ENCODE measurements at regions not wholly inside any gene's neighbourhood (a gene's known extent, or its start where the extent isn't known, plus 50 kb on each side); places are given as distances from the start of the nearest gene placed in this dataset.
"Not testable (repeated sequence)": the region's sequence is repeated elsewhere in the genome, so short reads cannot be mapped to it uniquely, and the experiment has no call there.

DNA sequence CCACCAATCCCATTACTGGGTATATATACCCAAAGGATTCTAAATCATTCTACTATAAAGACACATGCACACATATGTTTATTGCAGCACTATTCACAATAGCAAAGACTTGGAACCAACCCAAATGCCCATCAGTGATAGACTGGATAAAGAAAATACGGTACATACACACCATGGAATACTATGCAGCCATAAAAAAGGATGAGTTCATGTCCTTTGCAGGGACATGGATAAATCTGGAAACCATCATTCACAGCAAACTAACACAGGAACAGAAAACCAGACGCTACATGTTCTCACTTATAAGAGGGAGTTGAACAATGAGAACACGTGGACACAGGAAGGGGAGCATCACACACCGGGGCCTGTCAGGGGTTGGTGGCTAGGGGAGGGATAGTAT is 154.3 kb downstream of the TPBG start:
- DNase-seq, result not testable (repeated sequence)

DNA sequence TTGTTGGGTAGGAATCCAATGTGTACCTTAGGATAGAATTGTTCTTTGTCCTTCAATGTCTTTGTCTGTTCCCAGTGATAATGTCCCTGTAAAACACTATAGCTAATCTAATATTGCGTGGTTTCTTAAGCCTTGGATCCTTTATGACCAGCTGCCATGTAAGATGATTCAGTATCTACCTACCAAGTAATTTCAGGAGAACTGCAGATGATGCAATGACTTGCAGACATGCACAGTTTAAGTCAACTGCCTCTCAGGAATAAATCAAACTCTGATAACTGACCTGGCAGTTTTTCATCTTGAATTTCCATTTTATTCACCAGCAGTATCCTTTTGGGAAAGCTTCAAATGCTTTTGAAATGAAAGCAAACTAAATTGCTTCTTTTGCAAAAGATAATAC is 157.8 kb downstream of the TPBG start:
- DNase-seq, result no peak

DNA sequence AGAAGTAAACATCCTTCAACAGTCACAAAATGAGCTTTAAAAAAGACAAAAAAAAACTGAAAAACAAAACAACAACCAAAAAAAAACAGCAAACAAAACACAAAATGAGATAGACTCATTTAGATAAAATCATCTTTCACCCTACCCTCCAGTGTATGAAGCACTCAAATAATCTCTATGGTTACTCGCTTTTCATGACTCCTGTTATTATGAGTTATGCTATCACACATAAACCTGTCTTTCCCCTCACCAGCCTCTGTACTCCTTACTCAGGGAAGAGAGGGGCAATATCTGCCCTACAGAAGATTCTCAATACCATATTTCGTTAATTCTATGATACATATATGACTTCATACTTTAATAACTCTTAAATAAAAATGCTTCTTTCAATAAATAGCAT is 158.2 kb downstream of the TPBG start:
- DNase-seq, result no peak

DNA sequence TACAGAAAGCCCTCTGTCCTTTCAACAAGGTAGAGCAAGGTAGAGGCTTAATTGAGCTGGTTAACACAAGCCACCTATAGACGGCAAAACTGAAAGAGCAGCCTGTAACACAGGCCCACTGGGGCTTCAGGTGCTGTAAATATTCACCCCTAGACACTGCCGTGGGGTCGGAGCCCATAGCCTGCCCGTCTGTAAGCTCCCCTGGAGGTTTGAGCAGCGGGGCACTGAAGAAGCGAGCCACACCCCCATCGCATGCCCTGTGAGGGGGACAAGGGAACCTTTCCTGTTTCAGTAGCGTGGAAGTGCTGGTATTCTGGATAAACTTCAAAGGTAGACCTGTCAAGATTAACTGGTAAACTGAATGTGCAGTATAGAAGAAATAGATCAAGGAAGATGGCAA is 160.4 kb downstream of the TPBG start:
- no peak for DNase-seq

DNA sequence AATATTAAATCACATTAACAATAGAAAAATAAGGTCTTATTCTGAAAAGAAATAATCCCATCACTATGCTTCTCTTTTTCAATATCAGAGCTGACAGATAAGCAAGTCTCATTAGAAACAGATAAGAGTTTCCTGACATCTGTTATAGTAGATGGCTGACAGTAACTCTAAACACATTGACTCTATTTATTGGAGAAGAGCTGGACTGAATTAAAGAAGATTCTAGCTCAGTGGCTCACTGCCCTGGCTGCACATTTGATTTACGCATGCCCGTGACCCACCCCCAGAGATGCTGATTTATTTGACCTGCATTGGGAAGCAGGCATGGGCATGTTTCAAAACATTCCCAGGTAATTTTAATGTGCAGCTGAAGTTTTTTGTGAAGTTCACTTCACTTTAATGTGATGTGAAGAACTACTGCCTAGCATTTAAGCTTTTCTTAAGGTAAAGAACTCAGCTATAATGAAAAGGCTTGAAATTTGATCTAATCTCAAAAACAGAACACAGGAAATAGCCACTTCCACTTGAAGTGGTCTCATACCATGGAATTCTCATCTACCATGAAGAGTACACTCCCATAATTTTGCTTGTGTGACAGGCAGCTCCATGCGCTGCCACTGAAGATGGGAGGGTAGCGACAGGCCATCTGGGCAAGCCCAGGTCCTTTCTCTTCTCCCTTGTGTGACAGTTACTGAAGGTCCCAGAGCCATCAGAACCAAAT is 162.3 kb downstream of the TPBG start:
- no peak for DNase-seq

DNA sequence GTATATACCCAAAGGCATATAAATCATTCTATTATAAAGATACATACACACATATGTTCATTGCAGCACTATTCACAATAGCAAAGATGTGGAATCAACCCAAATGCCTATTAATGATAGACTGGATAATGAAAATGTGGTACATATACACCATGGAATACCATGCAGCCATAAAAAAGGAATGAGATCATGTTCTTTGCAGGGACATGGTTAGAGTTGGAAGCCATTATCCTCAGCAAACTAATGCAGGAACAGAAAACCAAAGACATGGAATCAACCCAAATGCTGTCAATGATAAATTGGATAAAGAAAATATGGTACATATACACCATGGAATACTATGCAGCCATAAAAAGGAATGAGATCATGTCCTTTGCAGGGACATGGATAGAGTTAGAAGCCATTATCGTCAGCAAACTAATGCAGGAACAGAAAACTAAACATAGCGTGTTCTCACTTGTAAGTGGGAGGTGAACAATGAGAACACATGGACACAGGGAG is 166.4 kb downstream of the TPBG start:
- not testable (repeated sequence) for DNase-seq

DNA sequence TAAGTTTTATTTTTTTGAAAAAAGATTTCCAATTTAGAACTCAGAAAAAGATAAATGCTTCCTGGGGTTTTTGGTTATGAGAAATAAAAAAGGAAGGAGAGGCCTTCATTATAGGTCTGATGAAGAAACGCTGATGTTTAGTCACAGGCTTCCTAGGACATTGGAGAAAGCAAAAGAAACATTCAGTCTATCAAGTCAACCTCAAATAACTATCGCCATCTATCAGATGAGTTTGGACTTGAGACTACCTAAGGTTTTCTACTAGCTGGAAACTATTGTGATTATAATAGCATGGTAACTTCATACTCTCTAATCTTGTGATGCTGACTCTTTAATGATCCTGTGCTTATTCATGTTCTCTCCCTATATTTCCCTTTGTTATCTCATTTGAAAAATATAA is 171.3 kb downstream of the TPBG start:
- no peak for DNase-seq

DNA sequence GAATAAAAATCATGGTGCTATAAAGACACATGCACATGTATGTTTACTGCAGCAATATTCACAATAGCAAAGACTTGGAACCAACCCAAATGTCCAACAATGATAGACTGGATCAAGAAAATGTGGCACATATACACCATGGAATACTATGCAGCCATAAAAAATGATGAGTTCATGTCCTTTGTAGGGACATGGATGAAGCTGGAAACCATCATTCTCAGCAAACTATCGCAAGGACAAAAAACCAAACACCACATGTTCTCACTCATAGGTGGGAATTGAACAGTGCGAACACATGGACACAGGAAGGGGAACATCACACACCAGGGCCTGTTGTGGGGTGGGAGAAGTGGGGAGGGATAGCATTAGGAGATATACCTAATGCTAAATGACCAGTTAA is 185.9 kb downstream of the TPBG start:
- DNase-seq, result not testable (repeated sequence)

DNA sequence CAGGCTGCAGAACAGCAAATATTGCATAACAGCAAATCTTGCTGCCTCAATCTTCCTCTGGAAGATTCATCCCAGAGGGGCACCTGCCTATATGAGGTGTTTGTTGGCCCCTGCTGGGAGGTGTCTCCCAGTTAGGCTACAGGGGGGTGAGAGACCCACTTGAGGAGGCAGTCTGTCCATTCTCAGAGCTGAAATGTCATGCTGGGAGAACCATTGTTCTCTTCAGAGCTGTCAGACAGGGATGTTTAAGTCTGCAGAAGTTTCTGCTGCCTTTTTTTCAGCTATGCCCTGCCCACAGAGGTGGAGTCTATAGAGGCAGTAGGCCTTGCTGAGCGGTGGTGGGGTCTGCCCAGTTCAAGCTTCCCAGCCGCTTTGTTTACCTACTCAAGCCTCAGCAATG is 187.7 kb downstream of the TPBG start:
- not testable (repeated sequence) for DNase-seq

DNA sequence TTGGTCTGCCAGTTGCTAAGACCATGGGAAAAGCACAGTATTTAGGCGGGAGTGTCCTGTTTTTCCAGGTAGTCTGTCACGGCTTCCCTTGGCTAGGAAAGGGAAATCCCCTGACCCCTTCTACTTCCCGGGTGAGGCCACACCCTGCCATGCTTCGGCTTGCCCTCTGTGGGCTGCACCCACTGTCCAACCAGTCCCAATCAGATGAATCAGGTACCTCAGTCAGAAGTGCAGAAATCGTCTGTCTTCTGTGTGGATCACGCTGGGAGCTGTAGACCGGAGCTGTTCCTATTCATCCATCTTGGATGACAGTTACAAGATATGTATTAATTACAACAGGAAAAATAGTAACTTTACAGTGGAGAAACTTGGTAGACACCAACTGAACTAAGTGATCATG is 188.2 kb downstream of the TPBG start:
- no peak for DNase-seq

DNA sequence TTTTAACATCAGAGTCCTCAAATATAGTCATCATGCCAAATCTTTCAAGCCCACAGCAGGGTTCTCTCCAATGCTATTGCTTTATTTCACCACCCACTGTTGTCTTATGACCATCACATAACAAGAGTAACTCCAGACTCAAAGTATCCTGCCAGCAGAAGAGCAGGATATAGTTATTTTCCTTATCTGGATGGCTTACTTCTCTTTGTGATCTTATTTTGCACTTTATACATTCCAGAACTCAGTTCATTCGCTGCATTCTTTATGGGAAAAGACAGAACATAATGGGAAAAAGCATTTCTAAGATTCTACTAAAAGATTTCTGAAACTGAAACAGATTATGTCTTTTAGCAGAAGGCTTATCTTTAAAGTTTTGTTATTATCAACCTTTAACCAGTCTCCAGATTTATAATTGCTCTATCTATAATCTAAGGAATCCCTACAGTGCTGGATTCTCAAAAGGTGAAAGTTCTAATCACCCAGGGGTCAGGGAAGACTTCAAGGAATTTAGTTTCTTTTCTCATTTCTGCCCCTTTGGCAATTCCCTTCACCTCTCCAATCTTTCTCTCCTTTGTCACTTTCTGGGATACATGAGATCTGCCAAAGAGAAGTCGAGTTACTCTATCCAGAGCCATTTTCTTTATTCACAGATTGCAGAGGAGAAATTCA is 190.4 kb downstream of the TPBG start:
- no peak for DNase-seq

DNA sequence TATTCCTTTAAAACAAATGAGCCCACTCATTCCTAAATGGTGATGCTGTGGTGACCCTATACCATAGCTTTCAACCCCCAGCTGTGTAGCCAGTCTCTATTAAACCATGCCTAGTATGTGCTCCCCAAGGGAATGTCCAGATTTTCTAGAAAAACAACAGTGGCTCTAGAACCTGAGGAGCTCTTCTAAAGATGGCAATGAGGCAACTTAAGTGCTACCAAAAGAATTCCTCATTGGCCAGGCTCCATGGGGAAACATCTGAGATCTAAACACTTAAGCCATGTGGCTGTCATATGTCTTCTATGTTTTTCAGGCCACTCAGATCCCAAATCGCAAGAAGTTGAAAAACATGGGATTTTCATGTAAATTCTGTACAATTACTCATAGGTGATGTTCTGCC is 191.0 kb downstream of the TPBG start:
- DNase-seq, result no peak

DNA sequence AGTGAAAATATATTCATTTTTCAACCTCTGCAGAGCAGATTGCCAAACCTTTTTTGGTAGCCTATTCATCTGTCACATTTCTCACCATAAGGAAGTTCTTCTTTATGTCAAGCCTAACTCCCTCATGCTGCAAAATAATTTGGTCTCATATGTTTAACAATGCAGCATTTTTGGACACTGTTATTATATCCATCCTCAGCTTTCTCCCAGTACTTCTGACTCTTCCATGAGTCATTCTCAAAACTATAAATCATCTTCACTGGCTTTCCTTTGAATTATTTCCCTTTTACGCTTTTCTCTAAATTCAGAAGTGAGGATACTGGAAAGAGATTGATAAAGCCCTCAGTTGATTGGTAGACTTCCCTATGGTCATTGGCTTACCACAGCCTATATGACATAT is 192.2 kb downstream of the TPBG start:
- DNase-seq, result no peak

DNA sequence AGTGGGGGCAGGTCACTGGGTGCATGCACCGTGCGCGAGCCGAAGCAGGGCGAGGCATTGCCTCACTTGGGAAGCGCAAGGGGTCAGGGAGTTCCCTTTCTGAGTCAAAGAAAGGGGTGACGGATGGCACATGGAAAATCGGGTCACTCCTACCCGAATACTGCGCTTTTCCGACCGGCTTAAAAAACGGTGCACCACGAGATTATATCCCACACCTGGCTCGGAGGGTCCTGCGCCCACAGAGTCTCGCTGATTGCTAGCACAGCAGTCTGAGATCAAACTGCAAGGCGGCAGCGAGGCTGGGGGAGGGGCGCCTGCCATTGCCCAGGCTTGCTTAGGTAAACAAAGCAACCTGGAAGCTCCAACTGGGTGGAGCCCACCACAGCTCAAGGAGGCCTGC is 194.9 kb downstream of the TPBG start:
- DNase-seq, result not testable (repeated sequence)

DNA sequence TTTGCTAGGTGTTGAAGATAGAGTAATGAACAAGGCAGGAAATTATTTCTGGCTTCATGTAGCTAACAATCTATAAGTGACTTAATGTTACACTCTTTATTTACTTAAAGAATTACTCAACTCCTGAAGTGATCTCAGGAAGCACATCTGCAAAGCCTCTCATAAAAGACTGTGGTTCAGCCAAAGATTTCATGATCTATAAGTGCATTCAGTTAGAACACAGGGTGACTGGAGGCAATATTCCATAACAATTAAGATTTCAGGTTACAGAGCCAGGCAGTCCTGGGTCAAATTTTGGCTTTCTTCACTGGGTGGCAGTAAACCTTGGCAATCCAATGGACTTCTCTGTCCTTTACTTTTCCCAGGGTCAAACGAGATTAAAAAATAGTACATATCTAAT is 204.0 kb downstream of the TPBG start:
- no peak for DNase-seq

DNA sequence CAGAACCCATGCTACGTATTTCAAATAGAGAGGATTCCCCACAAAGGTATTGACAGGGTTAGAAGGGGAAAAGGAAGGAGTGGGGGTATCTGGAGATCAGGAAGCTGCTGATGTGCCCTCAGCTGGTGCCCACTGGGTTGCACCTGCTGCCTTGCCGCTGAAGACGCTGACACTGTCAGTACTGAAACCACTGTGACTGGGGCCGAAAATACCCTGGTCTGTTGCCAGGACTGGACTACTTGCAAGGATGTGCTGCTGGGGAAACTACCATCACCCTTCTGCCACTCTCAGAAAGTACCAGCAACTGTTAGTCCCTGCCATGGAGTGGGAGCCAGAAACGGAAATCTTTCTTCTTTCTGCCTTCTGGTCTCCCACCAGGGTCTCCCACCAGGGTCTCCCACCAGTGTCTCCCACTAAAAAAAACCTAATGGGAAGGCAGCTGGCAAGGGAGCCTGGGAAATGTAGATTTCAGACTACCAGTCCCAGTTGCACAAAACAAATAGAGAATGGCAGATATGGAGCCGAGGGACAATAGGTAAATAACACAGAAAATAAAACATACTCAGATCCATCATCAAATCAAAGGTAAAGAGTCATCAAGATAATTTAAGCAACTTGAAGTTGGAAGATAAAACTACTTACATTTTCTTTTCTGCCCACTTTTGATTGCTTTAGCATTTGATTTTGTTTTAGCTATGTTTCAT is 204.8 kb downstream of the TPBG start:
- no peak for DNase-seq

DNA sequence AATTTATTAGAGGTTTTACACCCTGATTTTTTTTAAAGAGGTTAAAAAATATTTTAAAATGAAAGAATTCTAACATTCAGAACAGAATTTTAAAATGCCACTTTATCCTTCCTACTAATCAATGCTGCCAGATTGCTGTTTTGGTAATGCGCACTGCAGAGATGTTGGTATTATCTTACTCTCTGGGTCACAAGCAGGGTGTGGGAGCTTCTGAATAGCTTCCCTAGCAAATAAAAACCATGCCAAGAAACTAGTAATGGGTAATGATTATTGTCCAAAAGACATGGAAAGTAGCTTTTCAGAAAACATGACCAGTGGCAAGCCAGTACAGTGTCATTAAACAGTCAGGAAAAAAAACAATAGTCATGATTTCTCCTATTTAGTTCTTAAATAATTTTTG is 205.4 kb downstream of the TPBG start:
- no peak for DNase-seq

DNA sequence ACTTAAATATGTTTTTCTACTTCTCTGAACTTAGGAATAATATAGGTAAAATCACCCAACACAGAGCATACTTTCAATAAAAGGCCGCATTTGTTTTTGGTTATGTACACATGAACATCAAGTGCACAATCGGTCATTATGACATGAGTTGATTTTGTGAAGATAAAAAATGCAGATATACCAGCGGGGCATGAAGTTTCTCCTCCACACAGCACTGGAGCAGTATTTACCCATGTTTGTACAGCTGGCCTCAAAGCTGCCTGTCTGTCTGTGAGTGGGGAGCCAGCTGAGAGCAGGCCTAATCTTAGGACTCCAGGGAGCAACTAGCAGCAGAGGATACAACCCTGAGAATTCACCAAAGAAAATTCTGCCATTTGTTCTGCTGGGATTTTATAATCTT is 206.5 kb downstream of the TPBG start:
- DNase-seq, result no peak

DNA sequence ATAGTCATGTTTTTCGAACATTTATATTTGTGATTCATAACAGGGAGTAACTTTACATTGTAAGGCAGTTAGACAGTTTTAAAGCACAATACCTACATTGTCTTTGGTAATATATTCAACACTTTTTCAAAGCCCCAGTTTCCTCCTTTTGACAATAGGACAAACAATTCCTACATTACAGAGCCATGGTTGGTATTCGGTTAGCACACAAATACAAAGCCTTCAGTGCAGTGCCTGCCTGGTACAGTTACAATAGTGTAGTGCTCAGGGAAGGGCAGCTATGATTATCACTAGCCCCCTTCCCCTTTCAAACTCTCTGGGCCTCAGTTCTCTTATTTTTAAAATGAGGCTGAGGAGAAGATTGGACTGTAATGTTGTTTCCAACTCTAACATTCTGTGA is 207.8 kb downstream of the TPBG start:
- no peak for DNase-seq

DNA sequence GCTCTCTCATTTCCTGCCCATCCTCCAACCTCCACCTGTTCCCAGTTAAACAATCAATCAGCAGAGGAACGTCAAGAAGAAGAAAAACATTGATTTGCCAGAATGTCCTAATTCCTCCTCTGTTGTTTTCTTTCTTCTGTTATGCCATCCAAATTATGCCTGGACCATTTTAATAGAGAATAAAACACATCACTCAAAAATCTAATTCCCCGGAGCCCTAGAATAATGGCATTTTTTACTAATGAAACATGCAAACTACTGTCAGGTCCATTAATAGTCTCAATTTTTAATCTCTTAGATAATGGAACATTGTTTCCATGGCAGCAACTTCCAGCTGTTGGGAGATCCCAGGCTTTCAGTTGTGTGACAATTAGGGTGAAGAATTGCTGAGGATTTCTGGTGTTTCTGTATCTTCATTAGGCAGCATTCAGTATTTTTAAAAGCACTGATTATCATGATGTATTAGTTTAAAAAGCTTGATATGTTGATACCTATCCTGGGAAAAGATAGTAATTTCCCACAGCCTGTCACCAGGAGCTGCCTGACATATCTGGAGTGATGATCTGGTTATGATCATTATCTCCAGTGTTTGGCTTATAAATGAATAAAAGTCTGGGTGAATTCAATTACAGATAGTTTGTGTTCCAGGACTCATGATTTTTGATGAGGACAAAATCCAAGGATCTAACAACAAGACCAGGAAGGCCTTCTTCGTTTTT is 209.8 kb downstream of the TPBG start:
- DNase-seq, result no peak

DNA sequence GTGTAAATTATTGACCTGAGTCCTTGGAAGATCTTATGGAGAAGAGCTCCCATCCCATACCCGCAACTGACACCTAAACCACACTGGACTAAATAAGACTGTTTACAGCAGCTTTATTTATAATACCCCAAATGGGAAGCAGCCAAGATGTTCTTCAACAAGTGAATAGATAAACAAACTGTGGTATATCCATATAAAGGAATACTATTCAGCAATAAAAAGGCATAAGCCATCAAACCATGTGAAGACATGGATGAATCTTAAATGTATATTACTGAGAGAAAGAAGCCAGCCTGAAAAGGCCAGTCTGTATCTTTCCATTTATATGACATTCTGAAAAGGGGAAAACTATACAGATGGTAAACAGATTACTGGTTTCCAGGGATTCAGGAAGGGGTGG is 212.7 kb downstream of the TPBG start:
- no peak for DNase-seq

DNA sequence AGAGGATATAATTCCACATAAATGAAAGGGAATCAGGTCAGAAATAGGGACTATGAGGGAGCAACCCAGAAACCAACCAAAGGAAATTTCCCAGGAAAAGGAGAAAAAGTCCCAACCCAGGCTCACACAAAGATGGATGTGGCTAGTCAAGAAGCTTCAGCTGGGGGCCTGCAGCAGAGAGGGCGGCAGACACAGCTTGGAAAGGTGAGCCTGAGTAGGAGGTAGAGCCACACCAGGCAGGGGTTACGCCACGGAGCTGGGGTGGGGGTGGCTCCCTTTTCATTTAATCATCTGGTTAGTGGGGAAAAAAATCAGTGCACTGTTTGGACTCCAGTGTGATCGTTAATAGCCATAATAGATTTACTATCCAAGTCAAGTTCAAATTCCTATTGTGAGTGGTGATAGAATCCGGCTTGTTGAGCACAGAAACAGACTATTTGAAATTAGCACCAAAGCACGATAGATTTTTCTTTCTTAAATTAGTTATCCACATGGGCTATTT is 220.6 kb downstream of the TPBG start:
- no peak for DNase-seq

DNA sequence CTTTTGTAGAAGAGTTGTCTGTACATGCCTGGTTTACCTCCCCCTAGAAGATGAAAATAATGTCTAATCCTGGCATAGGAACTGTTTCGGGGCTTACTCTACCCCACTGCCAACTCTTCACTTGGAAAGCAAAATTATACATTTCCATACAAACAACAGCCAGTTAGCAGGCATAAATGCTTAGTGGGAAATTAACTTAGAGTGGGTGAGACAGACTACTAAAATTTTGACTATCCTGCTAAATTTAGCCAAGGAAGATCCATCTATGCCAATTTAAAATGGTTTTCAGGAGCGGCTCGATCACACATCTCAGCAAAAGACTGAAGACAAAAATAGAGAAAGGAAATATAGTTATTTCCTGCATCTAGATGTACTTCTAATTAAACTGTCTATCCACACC is 221.2 kb downstream of the TPBG start:
- DNase-seq, result no peak

Measured in stimulated activated CD4-positive, alpha-beta T cell treated with anti-CD3 and anti-CD28 coated beads, Interleukin-1b, Interleukin-23, amount 100 ng/mL, for 48 hours (primary cell).